ENCODE measurements at regions not wholly inside any gene's neighbourhood (a gene's known extent, or its start where the extent isn't known, plus 50 kb on each side); places are given as distances from the start of the nearest gene placed in this dataset.

GRCh38 chr16:86747761-86748160 lies 169.4 kb downstream of the FOXL1 start:
- no peak for DNase-seq (ENCODE audit: low spot score)

- DNase-seq (ENCODE audit: low spot score): no peak
Observed at GRCh38 chr16:86748652-86749051, 170.3 kb downstream of the FOXL1 start.

GRCh38 chr16:86751076-86752030 lies 173.0 kb downstream of the FOXL1 start:
- peak; percentile 51 for DNase-seq (ENCODE audit: low spot score)

- DNase-seq (ENCODE audit: low spot score): no peak
Observed at GRCh38 chr16:86752582-86753175, 174.3 kb downstream of the FOXL1 start.

GRCh38 chr16:86753399-86753798 lies 175.1 kb downstream of the FOXL1 start:
- no peak for DNase-seq (ENCODE audit: low spot score)

- DNase-seq (ENCODE audit: low spot score): no peak
Observed at GRCh38 chr16:86755571-86756006, 177.2 kb downstream of the FOXL1 start.

- DNase-seq (ENCODE audit: low spot score): no peak
Observed at GRCh38 chr16:86756882-86757703, 178.7 kb downstream of the FOXL1 start.

GRCh38 chr16:86757704-86758040 lies 179.3 kb downstream of the FOXL1 start:
- DNase-seq (ENCODE audit: low spot score): no peak

GRCh38 chr16:86758932-86759331 lies 180.6 kb downstream of the FOXL1 start:
- no peak for DNase-seq (ENCODE audit: low spot score)

- peak; percentile 23 for DNase-seq (ENCODE audit: low spot score)
Observed at GRCh38 chr16:86761111-86762031, 183.0 kb downstream of the FOXL1 start.

- no peak for DNase-seq (ENCODE audit: low spot score)
Observed at GRCh38 chr16:86762095-86762494, 183.7 kb downstream of the FOXL1 start.

- no peak for DNase-seq (ENCODE audit: low spot score)
Observed at GRCh38 chr16:86763819-86764218, 185.5 kb downstream of the FOXL1 start.

- DNase-seq (ENCODE audit: low spot score): no peak
Observed at GRCh38 chr16:86764551-86764950, 186.2 kb downstream of the FOXL1 start.

- DNase-seq (ENCODE audit: low spot score): no peak
Observed at GRCh38 chr16:86765389-86766026, 187.2 kb downstream of the FOXL1 start.

GRCh38 chr16:86766700-86767099 lies 188.4 kb downstream of the FOXL1 start:
- DNase-seq (ENCODE audit: low spot score): no peak

GRCh38 chr16:86768228-86768791 lies 190.0 kb downstream of the FOXL1 start:
- DNase-seq (ENCODE audit: low spot score): no peak

- DNase-seq (ENCODE audit: low spot score): no peak
Observed at GRCh38 chr16:86768999-86769398, 190.7 kb downstream of the FOXL1 start.

GRCh38 chr16:86771506-86772460 lies 193.4 kb downstream of the FOXL1 start:
- no peak for DNase-seq (ENCODE audit: low spot score)

- no peak for DNase-seq (ENCODE audit: low spot score)
Observed at GRCh38 chr16:86772671-86773353, 194.5 kb downstream of the FOXL1 start.
